ELF-1 (cell line): ENCODE measurements at regions not wholly inside any gene's neighbourhood (a gene's known extent, or its start where the extent isn't known, plus 50 kb on each side); places are given as distances from the start of the nearest gene placed in this dataset.

Source experiments
- DNase-seq: peaks from one replicate; pipeline ENCODE4 v3.0.0-alpha.2; 2016; ENCODE audit warnings: low read depth, low spot score

DNA sequence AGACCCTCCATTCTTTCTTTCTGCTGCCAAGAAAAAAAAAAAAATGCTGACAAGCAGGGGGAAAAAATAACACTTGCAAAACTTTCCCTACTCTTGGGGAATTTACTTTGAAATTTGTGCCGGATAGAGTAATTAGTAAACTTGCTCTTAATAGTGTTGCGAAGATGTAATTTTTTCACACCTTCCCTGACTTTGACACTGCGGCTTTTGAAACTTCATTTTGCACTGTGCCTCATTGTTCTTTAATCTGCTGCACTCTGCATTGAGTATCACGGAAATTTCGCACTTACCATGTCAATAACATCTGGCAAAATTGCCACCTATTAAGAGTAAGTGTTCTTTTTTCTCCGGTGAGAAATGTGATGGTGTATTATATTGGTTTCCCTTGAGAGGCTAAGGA, 596.1 kb downstream of the VRK1 start:
- no peak for DNase-seq

DNA sequence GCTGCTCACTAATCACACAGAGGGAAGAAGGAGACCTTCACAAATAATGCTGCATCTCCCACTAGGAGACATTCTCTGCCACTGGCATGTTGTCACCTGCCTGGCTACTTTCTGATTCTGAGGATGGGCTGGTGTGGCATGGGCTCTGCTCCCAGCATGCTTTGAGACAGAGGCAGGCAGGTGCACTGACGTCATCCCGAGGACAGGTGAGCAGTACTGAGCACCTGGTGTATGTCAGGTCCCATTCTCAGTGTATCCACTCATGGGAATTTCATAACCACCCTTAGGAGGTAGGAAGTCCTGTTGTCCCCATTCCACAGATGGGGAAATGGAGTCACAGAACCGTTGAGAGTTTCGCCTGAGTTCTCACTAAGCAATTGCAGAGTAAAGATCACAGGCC, 597.9 kb downstream of the VRK1 start:
- no peak for DNase-seq

DNA sequence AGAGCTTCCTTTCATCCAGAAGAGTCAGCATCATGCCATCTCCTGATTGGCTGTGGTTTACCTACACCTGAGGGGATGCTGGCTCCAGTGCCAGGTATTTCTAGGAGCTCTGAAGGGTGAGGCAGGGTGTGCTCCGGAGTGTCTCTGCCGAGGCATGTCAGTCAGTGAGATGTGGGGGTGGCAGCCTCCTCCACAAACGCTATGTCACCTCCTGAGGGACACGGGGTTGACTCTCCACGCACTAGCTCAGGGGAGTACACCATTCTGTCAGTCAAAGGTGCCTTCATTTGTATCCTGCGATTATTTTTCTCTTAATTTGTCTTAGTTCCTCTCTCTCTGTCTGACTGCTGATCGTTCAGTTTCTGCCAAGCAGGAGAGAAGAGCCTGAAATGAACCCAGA, 604.5 kb downstream of the VRK1 start:
- no peak for DNase-seq

DNA sequence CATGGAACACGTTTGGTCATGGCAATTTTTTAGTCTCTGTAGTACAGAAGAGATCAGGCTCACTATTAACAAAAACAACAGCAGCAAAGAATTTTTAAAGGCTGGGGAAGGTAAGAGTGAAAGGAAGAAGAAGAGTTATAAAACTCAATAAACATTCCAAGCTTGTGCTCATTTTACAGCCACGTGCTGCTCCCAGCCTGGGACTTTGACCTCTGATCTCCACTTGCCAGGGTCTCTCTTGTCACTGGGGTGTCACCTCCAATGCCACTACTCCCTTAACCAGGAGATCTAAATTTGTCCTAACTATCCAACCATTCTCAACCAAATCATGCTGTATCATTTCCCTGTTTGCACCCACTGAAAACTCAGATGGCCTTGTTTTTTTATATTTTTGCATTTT, 605.1 kb downstream of the VRK1 start:
- no peak for DNase-seq

DNA sequence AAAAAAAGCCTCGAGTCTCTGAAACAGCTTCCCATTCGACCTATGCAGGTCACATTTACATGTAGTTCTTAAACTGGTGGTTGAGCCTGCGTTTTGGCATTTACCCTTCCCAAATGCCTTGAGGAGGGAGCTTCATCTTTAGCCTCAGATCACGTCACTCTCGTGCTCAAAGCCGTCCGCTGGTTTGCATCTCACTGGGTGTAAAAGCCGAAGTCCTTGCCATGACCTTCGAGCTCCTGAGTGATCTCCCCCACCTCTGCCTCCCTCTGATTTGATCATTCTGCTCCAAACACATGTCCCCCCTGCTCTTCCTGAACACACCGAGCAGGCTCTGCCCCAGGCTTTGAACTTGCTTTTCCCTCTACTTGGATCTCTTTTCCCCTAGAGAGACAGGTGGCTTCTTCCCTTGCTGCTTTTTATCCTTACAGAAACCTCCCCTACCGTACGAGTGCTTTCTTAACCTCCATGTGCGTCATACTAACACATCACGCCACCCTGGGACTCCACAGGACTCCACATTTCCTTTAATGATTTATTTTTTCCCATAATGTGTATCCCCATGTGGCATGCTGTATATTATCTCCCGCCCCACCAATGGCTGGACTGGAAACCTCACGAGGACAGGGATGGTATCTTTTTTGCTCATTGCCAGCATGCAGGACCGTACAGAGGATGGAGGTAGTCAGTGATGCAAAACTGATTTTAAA, 610.7 kb downstream of the VRK1 start:
- DNase-seq, result no peak

DNA sequence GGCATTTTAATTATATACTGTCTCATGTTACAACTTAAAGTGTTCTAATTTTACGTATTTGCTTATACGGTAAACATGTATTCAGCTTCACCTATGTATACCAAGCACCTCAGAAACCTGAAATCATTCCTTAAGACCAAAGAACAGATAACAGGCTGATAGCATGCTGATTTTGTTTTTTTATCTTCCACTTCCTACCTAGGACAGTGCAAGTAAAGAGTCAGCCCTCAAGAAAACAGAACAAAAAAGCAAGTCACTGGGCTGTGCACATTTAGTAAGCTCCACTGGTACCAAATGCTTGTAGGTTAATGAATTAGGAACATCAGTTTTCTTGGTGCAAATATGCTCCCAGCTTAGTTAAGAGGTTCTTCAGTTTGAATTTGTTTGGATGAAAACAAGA, 611.3 kb downstream of the VRK1 start:
- DNase-seq, result no peak

DNA sequence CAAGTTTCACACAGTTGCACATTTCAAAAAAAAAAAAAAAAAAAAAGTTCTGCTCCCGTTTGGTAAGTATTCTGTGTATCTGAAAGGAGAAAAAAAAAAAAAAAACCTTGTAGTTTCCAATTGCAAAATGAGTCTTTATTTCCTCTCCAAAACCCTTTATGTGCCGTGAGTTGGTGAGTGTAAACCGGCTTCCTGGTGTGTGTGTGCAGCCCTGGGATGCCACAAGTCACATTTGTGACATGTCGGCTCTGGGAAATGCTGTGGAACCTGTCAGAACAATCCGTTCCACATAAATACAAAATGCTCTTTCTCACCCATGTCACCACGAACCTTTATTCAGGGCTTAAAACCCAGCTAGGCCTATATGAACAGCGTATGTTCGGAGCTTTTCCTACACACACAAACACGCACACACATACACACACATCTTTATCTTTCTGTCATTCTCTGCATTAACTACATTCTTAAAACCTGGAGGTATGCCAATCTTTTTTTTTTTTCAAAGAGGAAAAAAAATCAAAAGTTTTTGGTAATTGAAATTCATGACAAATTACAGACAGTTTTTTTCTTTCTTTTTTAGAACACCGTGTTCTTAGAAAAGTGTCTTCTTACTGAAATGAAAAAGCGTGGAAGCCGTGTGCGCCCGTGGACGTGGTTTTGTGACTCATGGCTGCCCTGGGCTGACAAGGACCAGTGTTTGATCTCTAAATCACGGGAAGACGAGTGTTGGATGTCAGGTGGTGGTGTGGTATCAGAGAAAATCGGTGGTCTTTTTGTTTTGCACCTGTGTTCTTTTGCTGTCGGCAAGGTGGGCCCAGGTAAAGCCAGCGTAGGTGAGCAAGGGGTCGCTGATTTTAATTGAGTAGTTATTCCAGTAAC, 612.0 kb downstream of the VRK1 start:
- no peak for DNase-seq

DNA sequence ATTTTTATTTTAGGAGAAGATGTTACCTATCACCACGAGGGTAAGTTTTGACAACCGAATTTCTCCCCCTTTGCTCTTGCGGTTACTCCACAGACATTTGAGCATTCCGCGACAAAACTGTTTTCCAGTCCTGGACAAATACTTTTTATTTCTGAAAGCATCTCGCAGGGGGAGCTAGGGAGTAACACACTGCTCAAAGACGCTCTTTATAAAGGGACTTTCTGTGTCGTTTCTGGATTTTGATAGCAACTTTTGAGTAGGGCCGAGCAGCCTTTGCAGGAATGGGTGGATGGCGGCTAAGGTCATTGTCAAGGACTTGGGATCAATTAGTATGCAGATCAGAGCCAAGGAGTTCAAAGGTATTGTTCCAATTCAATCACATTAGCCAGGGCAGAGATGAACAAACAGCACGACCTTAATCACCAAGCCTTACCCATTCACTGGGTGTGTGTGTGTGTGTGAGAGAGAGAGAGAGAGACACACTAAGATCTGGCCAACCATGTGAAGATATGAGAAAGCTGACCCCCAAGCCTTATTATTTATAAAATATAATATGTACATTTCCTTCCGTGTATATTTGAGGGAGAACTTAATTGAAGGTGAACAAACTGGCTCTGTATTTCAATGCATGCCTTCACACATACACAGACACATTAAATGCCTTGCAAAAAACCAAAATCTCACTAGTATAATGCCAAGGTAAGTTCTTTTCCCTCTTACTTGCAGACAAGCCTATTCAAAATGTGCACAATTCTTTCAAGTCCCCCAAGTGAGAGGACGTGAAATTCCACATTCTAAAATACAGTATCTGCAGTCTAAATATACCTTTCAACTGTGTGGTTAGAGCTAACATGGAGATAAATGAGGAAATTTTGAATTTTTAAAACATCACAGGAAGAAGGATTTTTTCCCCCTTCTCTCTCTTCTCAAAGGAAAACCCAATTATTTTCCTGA, 613.8 kb downstream of the VRK1 start:
- peak; percentile 5 for DNase-seq

DNA sequence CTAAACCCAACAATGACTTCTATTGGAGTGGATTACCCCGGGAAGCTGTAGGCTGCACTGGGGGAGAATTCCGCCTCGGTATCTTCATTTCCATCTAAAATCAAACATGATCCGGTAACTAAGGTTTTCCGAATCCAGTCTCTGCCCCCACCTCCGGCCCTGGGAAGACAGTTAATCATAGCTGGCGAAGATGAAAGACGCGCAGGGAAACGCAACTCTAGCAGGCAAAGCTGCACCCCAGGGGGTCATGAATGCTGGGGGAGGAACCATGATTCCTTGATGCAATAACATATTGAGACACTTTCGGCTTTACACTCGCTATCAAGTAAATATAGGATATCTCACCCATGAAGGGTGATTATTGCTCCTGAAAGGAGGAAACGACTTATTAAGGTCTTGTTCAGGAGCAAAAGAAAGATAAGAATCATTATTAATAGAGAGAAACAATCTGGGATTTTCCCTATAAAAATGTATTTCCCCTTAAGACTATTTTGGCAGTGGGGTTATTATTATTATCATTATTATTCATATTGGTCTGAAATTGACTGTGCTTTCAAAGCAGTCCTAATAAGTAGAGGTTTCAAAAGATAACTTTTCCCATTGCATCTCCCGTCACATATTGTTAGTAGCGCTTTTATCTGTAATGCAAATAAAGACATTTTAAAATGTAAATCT, 614.9 kb downstream of the VRK1 start:
- DNase-seq, result peak; percentile 18

DNA sequence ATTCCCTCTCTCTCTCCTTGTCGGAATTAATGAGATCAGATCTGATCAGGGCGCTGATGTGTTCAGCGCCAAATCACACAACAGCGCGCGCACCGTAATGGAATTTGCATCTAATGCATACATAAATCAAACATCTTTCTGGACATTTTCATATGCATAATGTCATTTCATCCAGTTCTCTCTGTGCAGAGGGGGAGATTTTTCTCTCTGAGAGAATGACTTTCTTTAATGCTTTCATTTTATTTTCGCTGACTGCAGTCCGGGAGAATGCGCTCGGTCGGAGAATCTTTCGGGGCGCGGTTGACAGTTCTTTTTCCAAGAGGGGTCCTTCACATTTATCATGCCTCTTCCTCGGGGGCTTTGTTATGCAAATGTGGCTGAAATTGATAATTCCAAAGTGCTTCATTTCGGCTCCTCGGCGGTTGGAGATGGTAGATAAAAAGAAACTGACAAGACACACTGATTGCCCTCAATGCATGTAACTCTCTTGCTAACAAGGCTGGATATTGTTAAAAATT, 615.9 kb downstream of the VRK1 start:
- no peak for DNase-seq

DNA sequence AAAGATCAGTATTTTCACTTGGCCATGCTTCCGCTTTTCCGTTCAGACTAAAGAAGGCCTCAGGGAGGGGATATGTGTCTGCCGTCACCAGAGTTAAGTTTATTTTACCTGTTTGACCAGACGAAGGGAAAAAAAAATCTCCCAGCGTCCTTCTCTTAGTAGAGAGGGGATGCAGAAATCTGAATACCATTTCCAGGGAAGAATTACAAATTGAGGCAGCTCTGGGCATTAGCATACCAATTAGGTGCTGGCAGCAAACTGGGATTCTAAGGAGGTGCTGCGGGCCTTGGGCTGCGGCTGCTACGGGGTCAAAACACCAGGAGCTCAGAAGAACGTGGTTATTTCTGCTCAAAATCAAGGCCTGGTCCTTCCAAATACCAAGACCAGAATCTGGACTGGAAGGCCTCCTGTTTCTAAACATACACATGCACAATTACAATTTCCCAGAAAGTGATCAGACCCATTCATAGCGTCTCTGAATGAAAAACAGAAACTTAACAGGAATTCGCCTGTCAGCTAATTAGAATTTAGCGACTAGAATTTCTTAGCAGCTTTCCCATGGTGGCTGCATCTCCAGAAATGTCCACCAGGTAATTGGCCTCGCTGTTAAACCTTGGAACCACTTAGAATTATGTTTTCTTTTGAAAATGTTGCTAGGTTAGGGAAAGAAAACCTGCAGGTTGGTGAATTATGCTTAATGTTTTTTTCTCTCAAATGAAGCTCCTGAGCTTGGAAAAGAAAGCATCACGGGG, 617.0 kb downstream of the VRK1 start:
- DNase-seq, result peak; percentile 56

DNA sequence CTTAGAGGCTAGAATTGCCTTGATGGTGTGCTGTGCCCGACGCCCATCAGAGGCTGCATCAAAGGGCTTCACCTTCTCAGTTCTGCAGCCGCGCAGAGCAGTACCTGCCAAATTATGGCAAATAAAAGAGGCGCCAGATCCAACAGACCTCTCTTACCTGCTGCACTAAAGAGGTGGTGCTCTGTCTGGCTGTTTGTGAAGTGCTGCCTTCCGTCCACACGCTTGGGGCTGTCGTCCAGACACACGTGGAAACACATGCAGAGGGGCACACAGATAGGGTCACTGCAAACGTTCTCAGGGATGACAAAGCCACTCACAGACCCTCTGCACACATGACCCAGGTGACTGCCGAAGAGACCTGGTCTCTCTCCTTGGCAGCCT, 617.5 kb downstream of the VRK1 start:
- no peak for DNase-seq

DNA sequence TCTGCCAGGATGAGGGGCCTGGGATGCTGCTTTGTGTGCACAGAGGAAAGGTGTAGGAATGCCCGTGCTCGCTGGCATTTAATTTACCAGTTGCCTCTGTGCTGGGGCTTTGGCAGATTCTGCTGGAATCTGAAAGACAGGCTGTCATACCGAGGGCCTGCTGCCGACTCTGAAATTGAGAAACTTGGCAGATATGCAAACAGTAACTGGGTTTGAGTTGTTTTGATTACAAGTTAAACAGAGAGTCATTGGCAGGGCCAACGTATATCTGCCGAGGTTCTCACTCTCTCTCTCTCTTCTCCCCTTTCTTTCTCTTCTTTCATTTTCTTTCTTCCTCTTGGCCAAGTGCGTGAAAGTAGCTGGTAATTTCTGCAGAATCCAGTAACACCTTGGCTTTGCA, 618.7 kb downstream of the VRK1 start:
- no peak for DNase-seq

DNA sequence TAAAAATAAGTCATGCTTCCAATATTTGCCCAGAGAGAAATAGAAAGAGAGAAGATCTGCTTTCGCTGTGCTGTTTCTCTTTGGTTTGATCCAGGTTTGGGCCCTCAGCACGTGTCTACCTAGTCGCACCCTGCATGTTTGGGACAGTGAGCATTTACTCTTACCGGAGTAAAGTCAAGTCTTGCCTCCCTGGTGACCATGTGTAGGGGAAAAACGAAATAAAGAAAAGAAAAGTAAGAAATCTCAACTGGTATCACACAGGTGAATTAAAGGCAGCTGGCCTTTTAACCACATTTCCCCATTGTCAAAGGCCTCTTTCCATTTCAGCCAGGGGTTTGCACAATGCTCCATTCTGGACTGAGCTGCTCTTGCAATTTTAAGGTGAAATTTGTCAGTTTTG, 619.4 kb downstream of the VRK1 start:
- DNase-seq, result no peak

DNA sequence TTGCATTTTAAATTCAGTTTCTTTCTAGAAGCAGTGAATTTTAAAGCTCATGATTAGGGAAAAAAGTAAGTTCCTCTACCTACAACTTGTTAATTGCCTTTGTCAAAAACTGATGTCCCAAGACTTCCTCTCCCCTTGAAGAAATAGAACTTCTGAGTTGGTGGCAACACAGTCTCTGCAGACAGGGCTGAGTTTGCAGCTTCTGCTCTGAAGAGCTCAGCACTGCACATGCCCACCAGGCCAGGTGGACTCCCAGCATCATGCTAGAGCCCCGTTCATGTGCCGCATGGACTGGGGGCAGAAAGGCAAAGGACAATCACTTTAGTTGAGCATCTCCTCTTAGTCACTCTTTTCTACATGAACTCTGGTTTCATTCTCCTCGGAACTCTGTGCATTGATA, 620.1 kb downstream of the VRK1 start:
- DNase-seq, result no peak

DNA sequence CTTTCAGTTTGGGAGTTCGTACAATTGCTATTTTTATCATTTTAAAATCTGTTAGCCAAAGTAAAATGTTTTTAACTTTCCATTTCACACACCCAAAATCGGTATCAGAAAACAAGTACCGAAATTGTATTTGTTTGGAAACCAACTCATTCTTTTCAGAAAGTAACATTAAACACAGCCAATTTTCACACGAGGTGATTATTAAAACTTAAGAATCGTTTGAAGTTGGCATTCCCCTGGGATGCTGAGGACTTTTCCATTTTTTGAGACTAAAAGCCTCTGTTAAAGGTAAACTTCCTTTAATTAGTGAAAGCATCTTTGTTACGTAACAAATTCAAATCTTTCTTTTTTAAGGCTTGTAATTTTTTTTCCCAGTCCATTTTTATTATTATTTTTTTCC, 623.0 kb downstream of the VRK1 start:
- no peak for DNase-seq

DNA sequence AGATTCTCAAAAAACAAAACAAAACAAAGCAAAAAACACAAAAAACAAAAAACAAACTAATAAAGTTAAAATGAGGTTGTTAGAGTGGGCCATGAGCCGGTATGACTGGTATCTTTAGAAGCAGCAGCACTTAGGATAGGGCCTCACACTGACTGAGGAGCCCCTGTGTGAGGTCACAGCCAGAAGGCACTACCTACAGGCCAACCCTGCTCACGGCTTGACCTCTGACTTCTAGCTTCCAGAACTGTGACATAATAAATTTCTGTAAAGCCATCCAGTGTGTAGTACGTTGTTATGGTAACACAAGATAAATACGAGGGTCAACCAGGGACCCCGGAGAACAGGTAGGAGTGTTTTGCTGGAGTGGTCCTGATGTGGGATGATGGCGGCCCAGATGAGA, 629.6 kb downstream of the VRK1 start:
- DNase-seq, result no peak

DNA sequence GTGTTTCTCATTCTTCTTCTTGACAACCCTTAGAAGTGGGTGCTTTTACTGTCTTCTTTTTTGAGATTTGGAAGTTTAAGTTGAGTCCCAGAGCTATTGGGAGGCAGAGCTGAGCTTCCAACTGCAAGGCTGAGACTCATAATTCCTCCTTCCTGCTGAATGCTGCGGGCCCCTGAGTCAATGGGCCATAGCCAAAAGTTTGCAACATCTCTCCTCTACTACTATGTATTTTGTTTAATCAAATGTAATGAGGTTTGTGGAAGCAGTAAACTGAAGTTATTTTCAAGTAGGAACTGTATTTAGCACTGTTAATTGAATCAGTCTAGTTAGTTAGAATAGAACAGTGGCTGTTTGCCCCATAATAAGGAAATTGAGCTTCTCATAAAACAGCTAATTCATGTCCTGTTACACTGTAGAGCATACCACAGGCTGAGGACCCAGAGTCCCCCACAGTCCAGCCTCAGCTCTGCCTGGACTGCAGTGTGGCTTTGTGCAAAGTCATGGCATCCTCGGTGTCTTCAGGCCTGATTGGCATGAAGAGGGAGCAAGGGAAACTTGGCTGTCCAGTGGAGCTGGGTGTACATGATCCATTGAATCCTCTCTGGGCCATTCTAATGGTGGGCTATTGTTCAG, 631.7 kb downstream of the VRK1 start:
- no peak for DNase-seq

DNA sequence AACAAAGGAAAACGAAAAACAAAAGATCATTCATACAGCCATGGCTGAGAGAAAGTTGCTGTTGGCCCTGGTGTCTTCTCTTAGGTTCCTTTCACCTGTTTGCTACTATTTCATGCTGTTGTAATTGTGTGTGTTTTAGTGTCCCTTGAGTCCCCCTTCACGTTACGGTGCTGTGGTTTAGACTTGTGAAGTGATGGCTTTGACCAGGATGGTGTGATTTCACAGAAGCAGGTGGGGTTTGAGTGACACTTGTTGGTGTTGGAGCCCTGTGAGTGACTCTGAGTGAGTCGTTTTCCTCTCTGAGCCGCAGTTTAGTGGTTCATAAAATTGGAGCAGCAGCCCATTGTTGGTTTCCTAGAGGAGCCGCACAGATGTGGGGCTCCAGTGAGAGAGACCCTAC, 635.4 kb downstream of the VRK1 start:
- no peak for DNase-seq

DNA sequence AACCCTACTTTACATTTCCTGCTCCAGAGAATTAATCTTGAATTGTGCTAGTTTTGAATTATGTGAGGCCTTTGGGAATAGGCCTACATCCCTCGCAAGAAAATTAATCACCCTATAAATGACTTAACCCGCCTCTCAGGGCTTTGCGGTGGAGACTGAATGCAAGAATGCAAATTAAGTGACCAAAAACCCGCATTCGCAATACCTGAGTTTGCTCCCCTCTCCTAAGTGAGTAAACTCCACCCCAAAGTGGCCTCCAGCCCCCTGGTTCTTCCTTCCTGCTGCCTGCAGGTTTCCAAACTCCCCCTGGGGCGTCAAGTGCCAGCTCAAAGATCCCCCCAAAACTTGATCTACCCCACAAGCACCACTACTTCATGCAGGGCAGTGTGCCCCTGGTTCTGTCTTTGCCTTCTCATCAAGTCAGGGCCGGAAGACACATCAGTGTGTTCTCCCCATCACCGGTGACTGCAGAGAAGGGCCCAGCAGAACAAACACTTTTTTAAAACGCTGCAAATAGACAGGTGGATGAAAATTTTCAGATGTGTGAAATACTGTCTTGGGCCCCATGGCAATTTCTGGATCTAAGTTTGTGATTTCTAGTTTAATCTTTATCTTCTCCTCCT, 644.7 kb downstream of the VRK1 start:
- no peak for DNase-seq
